PFSK-1 (cell line): ENCODE measurements at regions not wholly inside any gene's neighbourhood (a gene's known extent, or its start where the extent isn't known, plus 50 kb on each side); places are given as distances from the start of the nearest gene placed in this dataset.

Experiments
- FOXP2 ChIP-seq: optimal IDR thresholded peaks from 2 replicates; pipeline ENCODE3; 2011; ENCODE audit warnings: borderline replicate concordance, control low read depth, inconsistent platforms; ENCODE audit not compliant: insufficient read depth; ENCODE audit errors: extremely low read length, extremely low read depth
- POLR2AphosphoS5 ChIP-seq: IDR thresholded peaks from 2 replicates; pipeline ENCODE4 v1.6.1; 2012; ENCODE audit warnings: low read depth, mild to moderate bottlenecking, control low read depth, low read length, moderate library complexity
- REST ChIP-seq, 2 experiments: IDR thresholded peaks; 2 replicates each; pipeline versions ENCODE4 v1.6.1 to v1.8.0; 2011 to 2012; ENCODE audit warnings: low read depth in 2 of 2, low read length in 2 of 2, control low read depth in 1 of 2, inconsistent platforms in 1 of 2, mild to moderate bottlenecking in 1 of 2, moderate library complexity in 1 of 2; ENCODE audit not compliant: insufficient read depth in 1 of 2
- SIN3A ChIP-seq: IDR thresholded peaks from 2 replicates; pipeline ENCODE4 v1.6.1; 2012; ENCODE audit warnings: mild to moderate bottlenecking, low read length, moderate library complexity, borderline replicate concordance; ENCODE audit not compliant: insufficient read depth
- TAF1 ChIP-seq: IDR thresholded peaks from 2 replicates; pipeline ENCODE4 v1.6.1; 2012; ENCODE audit warnings: low read length, control low read depth, borderline replicate concordance; ENCODE audit not compliant: insufficient read depth

GRCh38 chr10:31090894-31091607 is 59.4 kb upstream of the ZNF438 start:
- TF ChIP-seq SIN3A (no peak), POLR2AphosphoS5 (no peak), REST (IDR thresholded peaks at IDR 0.05; ENCODE audit: insufficient read depth in 1 of 2, low read depth in 2 of 2, low read length in 2 of 2) (no peak), TAF1 (no peak), FOXP2 (no peak)

- TF ChIP-seq SIN3A (no peak), TAF1 (no peak), POLR2AphosphoS5 (no peak), FOXP2 (no peak), REST (IDR thresholded peaks at IDR 0.05; ENCODE audit: insufficient read depth in 1 of 2, low read depth in 2 of 2, low read length in 2 of 2) (no peak)
These were observed 64.3 kb upstream of the ZNF438 start for GRCh38 chr10:31095677-31096560.

GRCh38 chr10:31098046-31098445 is 66.4 kb upstream of the ZNF438 start:
- TF ChIP-seq SIN3A = no peak

- TF ChIP-seq REST (IDR thresholded peaks at IDR 0.05; ENCODE audit: insufficient read depth in 1 of 2, low read depth in 2 of 2, low read length in 2 of 2) (no peak), FOXP2 (no peak), SIN3A (no peak)
These were observed 67.4 kb upstream of the ZNF438 start for GRCh38 chr10:31099094-31099493.

GRCh38 chr10:31099664-31100063 is 68.0 kb upstream of the ZNF438 start:
- no peak for TF ChIP-seq SIN3A
- no peak for TF ChIP-seq REST (IDR thresholded peaks at IDR 0.05; ENCODE audit: insufficient read depth in 1 of 2, low read depth in 2 of 2, low read length in 2 of 2)
- no peak for TF ChIP-seq POLR2AphosphoS5
- TF ChIP-seq FOXP2 = no peak
- no peak for TF ChIP-seq TAF1
